ENCODE measurements at regions not wholly inside any gene's neighbourhood (a gene's known extent, or its start where the extent isn't known, plus 50 kb on each side); places are given as distances from the start of the nearest gene placed in this dataset.

DNA sequence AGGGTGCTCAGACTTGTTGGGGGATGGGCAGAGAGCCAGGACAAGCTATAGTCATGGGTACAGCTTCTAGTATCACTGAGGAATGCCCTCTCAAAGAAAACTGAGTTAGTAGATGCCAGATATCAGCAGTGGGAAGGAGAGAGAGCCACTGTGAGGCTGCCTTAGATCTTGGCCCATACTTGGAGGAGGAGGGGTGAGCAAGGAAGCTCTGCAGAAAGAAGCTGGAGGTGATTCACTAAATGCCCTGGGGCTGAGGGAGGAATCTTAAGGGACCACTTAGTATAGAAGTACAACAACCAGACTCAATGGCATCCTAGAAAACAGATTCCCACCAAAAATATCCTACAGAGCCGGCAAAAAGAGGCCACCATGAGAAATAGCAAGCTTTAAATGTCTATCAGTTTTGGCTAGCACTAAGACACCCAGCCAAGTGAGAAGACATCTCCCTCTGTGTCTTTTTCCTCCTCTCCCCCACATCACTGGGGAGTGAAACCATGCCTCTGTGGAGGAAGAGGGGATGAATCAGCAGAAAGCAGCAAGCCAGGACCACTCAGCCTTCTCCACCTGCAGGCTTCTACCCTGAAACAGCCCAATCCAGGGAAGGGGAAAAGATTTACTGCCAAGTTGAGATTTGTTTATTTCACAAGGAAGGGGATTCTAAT is 282.5 kb upstream of the STT3B start:
- TF ChIP-seq, protein P1, sequence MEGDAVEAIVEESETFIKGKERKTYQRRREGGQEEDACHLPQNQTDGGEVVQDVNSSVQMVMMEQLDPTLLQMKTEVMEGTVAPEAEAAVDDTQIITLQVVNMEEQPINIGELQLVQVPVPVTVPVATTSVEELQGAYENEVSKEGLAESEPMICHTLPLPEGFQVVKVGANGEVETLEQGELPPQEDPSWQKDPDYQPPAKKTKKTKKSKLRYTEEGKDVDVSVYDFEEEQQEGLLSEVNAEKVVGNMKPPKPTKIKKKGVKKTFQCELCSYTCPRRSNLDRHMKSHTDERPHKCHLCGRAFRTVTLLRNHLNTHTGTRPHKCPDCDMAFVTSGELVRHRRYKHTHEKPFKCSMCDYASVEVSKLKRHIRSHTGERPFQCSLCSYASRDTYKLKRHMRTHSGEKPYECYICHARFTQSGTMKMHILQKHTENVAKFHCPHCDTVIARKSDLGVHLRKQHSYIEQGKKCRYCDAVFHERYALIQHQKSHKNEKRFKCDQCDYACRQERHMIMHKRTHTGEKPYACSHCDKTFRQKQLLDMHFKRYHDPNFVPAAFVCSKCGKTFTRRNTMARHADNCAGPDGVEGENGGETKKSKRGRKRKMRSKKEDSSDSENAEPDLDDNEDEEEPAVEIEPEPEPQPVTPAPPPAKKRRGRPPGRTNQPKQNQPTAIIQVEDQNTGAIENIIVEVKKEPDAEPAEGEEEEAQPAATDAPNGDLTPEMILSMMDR (IDR thresholded peaks at IDR 0.05; ENCODE audit: insufficient read depth, low read depth, low read length) = no peak
- no peak for TF ChIP-seq EZH2 (IDR thresholded peaks at IDR 0.05; ENCODE audit: insufficient read depth, low read length)
